Iris pigment epithelial cell (primary cell): ENCODE measurements at regions not wholly inside any gene's neighbourhood (a gene's known extent, or its start where the extent isn't known, plus 50 kb on each side); places are given as distances from the start of the nearest gene placed in this dataset.
"Not testable (repeated sequence)": the region's sequence is repeated elsewhere in the genome, so short reads cannot be mapped to it uniquely, and the experiment has no call there.

Source experiments
- DNase-seq: peaks from one replicate; pipeline ENCODE4 v3.0.0-alpha.2; 2011; ENCODE audit warnings: low read depth

- DNase-seq = no peak
These were observed 407.2 kb upstream of the CCL2 start for GRCh38 chr17:33847900-33848299.

- no peak for DNase-seq
These were observed 406.7 kb upstream of the CCL2 start for GRCh38 chr17:33848433-33848832.

- no peak for DNase-seq
These were observed 400.5 kb upstream of the CCL2 start for GRCh38 chr17:33854596-33854995.

- no peak for DNase-seq
These were observed 397.0 kb upstream of the CCL2 start for GRCh38 chr17:33858121-33858520.

- no peak for DNase-seq
These were observed 396.4 kb upstream of the CCL2 start for GRCh38 chr17:33858682-33859081.

- DNase-seq = no peak
These were observed 392.1 kb upstream of the CCL2 start for GRCh38 chr17:33862772-33863602.

- DNase-seq = no peak
These were observed 390.3 kb upstream of the CCL2 start for GRCh38 chr17:33864758-33865229.

GRCh38 chr17:33868899-33869298 is 386.2 kb upstream of the CCL2 start:
- no peak for DNase-seq

- DNase-seq = no peak
These were observed 384.1 kb upstream of the CCL2 start for GRCh38 chr17:33870936-33871335.

GRCh38 chr17:33871720-33872540 is 383.2 kb upstream of the CCL2 start:
- no peak for DNase-seq

GRCh38 chr17:33873201-33873617 is 381.9 kb upstream of the CCL2 start:
- DNase-seq = no peak

GRCh38 chr17:33874617-33875060 is 380.4 kb upstream of the CCL2 start:
- no peak for DNase-seq

GRCh38 chr17:33875973-33876372 is 379.1 kb upstream of the CCL2 start:
- no peak for DNase-seq

GRCh38 chr17:33882273-33882672 is 372.8 kb upstream of the CCL2 start:
- DNase-seq = not testable (repeated sequence)

- not testable (repeated sequence) for DNase-seq
These were observed 372.4 kb upstream of the CCL2 start for GRCh38 chr17:33882677-33883076.

- DNase-seq = no peak
These were observed 366.6 kb upstream of the CCL2 start for GRCh38 chr17:33888455-33888854.

GRCh38 chr17:33889040-33889439 is 366.0 kb upstream of the CCL2 start:
- DNase-seq = no peak

- no peak for DNase-seq
These were observed 365.3 kb upstream of the CCL2 start for GRCh38 chr17:33889766-33890165.

GRCh38 chr17:33892717-33893591 is 362.1 kb upstream of the CCL2 start:
- DNase-seq = no peak

GRCh38 chr17:33895491-33895890 is 359.6 kb upstream of the CCL2 start:
- no peak for DNase-seq

- no peak for DNase-seq
These were observed 358.8 kb upstream of the CCL2 start for GRCh38 chr17:33896263-33896662.

- no peak for DNase-seq
These were observed 354.0 kb upstream of the CCL2 start for GRCh38 chr17:33901085-33901484.
